GM19239 (cell line): ENCODE measurements at regions not wholly inside any gene's neighbourhood (a gene's known extent, or its start where the extent isn't known, plus 50 kb on each side); places are given as distances from the start of the nearest gene placed in this dataset.

Source experiments
- DNase-seq: peaks from one replicate; pipeline ENCODE4 v3.0.0; 2011; ENCODE audit warnings: low spot score; ENCODE audit not compliant: insufficient read length
- FAIRE-seq: peaks from 2 replicates; lab custom pipeline; 2011; peaks lifted over from hg19 to GRCh38; lab: Jason Lieb, UNC

GRCh38 chr1:98101364-98101763 is 180.5 kb upstream of the DPYD start:
- FAIRE-seq (no peak), DNase-seq (no peak)

GRCh38 chr1:98099501-98099900 is 178.7 kb upstream of the DPYD start:
- no peak for DNase-seq
- FAIRE-seq: no peak

- FAIRE-seq (no peak), DNase-seq (no peak)
Observed at GRCh38 chr1:98098473-98098872, 177.6 kb upstream of the DPYD start.

- DNase-seq (no peak), FAIRE-seq (no peak)
Observed at GRCh38 chr1:98090351-98090750, 169.5 kb upstream of the DPYD start.

- no peak for FAIRE-seq
Observed at GRCh38 chr1:98088381-98088780, 167.5 kb upstream of the DPYD start.

DNA sequence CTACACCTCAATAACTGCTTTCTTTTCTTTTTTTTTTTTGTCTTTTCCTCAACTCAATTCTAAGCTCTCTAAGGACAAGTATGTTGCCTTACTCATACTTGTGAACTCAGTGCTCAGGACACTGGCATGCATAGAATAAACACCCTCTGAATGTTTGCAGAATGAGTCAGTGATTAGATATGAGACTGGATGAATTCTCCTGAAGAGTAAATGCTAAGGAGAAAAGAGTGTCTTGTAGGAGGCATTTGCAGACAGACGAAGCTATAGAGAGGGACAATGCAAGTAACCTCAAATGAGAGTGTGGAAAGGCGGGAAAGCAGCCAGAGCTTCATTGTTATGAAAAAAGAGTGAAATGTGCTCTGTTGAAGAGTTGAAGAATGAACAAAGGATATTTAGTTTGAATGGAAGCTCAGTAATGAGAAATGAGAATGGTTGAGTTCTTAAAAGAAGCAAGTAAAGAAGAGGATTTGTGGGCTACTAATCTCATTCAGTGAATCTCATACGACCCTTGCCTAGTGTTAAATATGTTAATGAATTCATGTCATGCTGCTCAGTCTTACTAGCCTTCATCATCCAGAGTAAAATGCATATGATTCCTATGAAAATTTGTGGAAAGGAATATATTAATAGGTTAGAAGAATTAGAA is 166.1 kb upstream of the DPYD start:
- no peak for FAIRE-seq
- no peak for DNase-seq

More at GRCh38 chr1:98088381-98088780, 167.5 kb upstream of the DPYD start:
- DNase-seq: no peak

DNA sequence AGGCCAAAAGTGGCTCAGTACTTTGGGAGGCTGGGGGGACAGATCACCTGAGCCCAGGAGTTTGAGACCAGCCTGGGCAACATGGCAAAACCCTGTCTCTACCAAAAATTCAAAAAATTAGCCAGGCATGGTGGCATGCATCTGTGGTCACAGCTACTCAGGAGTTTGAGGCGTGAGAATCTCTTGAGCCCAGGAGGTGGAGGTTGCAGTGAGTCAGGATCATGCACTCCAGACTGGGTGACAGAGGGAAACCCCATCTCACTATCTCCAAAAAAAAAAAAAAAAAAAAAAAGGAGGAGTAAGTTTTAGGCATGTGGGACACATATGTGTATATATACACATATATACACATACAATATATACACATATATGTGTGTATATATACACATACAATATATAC is 165.3 kb upstream of the DPYD start:
- no peak for DNase-seq
- no peak for FAIRE-seq

DNA sequence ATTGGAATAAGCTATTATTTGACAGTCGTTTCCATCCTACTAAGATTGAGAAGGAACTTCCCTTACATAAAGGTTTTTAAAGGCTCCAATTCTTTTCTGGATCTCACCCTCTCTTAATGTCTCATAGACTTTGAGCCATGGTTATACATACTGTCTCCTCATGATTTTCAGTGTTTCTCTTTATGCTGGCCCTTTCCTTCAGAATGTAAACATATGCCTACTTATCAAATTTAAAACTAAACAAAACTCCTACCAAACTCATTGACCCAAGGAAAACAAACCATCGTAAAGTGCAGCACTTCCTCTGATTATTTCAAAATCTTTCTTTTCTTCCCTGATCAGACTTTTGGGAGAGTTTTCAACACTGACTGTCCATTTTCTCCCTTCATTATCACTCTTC is 163.4 kb upstream of the DPYD start:
- DNase-seq: no peak
- FAIRE-seq: no peak

DNA sequence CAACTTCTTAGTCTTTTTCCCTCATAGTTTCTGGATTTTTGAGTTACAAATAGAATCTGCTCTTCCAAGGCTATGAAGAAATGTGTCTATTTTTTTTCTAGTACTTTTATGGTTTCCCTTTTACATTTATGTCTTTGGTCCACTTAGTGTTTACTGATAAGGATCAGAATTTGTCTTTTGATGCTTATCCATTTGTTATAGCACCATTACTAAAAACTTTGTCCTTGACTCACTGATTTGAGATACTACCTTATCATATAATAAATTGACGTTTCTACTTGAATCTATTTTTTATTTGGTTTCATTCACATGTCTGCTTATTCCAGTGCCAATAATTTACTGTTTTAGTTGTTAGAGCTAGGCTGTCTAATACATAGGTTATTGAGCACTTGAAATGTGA is 161.1 kb upstream of the DPYD start:
- DNase-seq (no peak), FAIRE-seq (no peak)

DNA sequence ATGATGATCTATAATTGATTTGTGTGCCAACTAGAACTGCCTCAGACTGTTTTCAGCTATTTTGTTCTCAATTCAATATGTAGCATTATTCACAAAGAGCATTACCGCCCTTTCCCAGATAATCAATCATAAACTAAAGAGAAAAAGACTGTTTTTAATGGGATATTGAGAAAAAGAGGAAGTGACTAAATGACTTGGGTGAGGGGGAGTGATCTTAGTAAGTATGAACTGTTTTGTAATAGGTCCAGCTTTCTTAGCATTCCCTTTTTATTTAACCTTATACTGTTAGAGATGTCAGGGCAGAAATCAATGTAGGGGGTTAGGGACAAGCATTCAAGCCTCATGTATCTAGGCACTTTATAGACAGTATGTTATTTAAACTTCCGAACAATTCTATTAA is 157.8 kb upstream of the DPYD start:
- no peak for FAIRE-seq

GRCh38 chr1:98077691-98078090 is 156.9 kb upstream of the DPYD start:
- DNase-seq (no peak), FAIRE-seq (no peak)

More for the DNA sequence above, 157.8 kb upstream of the DPYD start:
- no peak for DNase-seq

DNA sequence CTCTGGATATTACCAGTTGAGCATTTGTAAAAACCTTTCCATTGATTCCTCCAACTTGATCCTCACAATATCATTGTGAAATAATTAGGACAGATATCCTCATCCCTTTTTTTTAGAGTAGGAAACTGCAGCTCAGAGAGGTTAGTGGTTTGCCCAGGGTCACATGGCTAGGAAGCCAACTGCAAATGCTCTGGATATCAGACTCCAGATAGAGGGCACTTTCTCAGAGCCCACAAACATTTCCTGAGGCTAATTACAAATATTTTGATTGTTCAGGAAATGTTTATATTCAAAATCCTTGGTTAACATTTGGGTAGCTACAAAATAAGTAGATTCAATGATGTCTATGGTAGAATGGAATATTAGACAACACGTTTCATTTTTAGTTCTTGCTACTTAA is 154.8 kb upstream of the DPYD start:
- DNase-seq (no peak), FAIRE-seq (no peak)

DNA sequence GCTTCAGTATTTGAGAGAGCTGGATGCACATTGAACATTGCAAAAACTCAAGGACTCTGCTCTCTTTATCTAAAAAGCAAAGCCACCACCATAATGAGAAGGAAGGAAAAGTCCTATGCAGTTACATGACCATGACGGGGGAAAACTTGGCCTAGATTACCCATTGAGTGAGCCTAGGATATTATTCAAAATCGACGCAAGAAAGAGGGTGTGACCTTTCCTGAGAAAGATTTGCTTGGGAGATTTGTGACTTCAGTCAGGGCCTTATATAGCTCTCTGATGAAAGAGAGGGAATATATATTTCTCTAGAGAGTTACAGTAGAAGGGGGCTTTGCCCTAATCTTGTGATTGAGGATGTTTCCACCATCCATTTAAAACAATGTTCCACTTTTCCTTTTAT is 153.0 kb upstream of the DPYD start:
- FAIRE-seq (no peak), DNase-seq (no peak)

DNA sequence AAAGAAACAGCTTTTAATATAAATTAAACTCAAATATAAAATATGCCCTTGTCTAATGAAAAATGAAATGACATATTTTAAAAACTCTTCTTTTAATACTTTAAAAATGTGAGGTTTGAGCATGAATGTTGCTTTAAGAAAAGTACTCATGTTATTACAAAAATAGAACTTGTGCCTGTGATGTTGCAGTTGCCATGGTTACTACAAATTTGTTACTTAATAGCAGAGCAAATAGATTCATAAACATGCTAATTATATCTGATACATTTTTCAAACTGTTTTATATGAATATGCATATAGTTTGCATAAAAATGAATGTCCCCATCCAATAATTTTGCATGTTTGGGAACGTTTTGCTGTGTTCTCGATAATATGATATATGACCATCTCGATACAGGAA is 152.3 kb upstream of the DPYD start:
- FAIRE-seq: no peak
- no peak for DNase-seq

GRCh38 chr1:98072047-98072446 is 151.2 kb upstream of the DPYD start:
- no peak for DNase-seq
- no peak for FAIRE-seq

GRCh38 chr1:98068016-98068415 is 147.2 kb upstream of the DPYD start:
- FAIRE-seq: no peak
- no peak for DNase-seq

GRCh38 chr1:98066911-98067310 is 146.1 kb upstream of the DPYD start:
- FAIRE-seq (no peak), DNase-seq (no peak)

- no peak for FAIRE-seq
Observed at GRCh38 chr1:98059620-98060019, 138.8 kb upstream of the DPYD start.

GRCh38 chr1:98058676-98059075 is 137.8 kb upstream of the DPYD start:
- DNase-seq (no peak), FAIRE-seq (no peak)

More at GRCh38 chr1:98059620-98060019, 138.8 kb upstream of the DPYD start:
- no peak for DNase-seq

GRCh38 chr1:98057236-98057910 is 136.5 kb upstream of the DPYD start:
- DNase-seq: no peak
- FAIRE-seq: no peak

DNA sequence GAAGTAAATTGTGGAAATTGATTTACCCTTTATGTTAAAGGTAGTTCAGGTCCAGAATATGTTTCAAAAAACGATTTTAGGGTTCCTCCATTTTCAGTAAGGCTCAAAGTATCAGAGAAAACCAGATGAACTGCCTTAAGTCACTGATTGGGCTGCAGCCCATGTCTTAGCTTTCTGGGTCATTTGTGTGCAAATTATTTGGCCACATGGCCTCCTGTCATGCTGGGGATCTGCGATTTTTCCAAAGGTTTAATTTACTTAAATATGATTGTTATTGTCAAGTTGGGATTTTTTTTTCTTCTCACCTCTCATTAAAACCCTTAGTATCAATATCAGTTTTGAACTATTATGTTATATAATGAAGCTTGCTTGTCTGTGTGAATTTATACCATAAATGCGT is 135.9 kb upstream of the DPYD start:
- DNase-seq (no peak), FAIRE-seq (no peak)

DNA sequence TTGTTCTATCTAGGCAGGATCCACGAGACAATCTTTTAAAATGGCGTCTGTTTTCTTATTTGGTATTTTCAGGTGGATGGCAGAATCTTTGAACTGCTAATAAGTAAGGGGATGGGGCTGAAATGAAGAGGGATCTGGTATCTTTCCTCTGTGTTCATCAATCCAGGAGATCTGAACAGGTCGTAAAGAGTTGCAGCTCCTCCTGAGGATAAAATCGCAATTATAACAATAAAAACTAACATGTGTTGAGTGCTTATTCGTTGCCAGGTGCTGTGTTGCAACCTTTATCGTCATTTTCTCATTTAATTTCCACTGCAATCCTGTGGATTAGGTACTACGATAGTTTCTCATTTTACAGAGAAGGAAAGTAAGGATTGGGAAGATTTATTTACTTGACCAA is 134.6 kb upstream of the DPYD start:
- FAIRE-seq (no peak), DNase-seq (no peak)
